SK-N-MC (cell line): ENCODE measurements at regions not wholly inside any gene's neighbourhood (a gene's known extent, or its start where the extent isn't known, plus 50 kb on each side); places are given as distances from the start of the nearest gene placed in this dataset.

Source experiments
- DNase-seq: peaks from one replicate; pipeline ENCODE4 v3.0.0-alpha.2; 2011; ENCODE audit warnings: low read depth, low spot score
- H3K27ac ChIP-seq: fragments of 200-600 bp; sonication (generic); 2 replicates; pipeline ENCODE4 v1.5.1; 2016; ENCODE audit warnings: mixed run types
- H3K36me3 ChIP-seq: fragments of 200-600 bp; sonication (generic); 2 replicates; pipeline ENCODE4 v1.6.1; 2017; ENCODE audit warnings: antibody characterized with exemption, low read length, mixed read lengths; ENCODE audit not compliant: insufficient read depth
- H3K4me3 ChIP-seq: fragments of 200-600 bp; sonication (generic); 2 replicates; pipeline ENCODE4 v1.5.1; 2016
- H3K9ac ChIP-seq: fragments of 200-600 bp; sonication (generic); 2 replicates; pipeline ENCODE4 v1.8.0; 2017; ENCODE audit warnings: mixed run types, mixed read lengths; ENCODE audit not compliant: insufficient read length
- H3K9me3 ChIP-seq: fragments of 200-600 bp; sonication (generic); 2 replicates; pipeline ENCODE4 v1.6.1; 2017; ENCODE audit warnings: low read depth, mild to moderate bottlenecking, antibody characterized with exemption, low read length, moderate library complexity, mixed read lengths
- EZH2 ChIP-seq: fragments of 200-600 bp; sonication (generic); IDR thresholded peaks from one replicate; pipeline ENCODE4 v1.6.1; 2017; ENCODE audit warnings: antibody characterized with exemption
- FOXP2 ChIP-seq: optimal IDR thresholded peaks from 2 replicates; pipeline ENCODE3; 2011; ENCODE audit warnings: mild to moderate bottlenecking, moderate library complexity; ENCODE audit not compliant: insufficient read depth; ENCODE audit errors: extremely low read length, control extremely low read depth
- POLR2AphosphoS5 ChIP-seq: IDR thresholded peaks from 2 replicates; pipeline ENCODE4 v1.6.1; 2012; ENCODE audit warnings: mild to moderate bottlenecking, low read depth, low read length, borderline replicate concordance

- no peak overlapping the region for H3K27ac ChIP-seq
- H3K4me3 ChIP-seq = no peak overlapping the region
- H3K36me3 ChIP-seq = no peaks in the 10 kb centered on the region
- H3K9me3 ChIP-seq = no peaks in the 10 kb centered on the region
- TF ChIP-seq EZH2 = no peak
- no peak for TF ChIP-seq FOXP2
- no peak for TF ChIP-seq POLR2AphosphoS5
- H3K9ac ChIP-seq = no peak overlapping the region
- no peak for DNase-seq
Measured at GRCh38 chr4:148717988-148718387, 275.8 kb upstream of the NR3C2 start.

GRCh38 chr4:148716431-148717052, 274.3 kb upstream of the NR3C2 start:
- Histone ChIP-seq H3K9me3 (no peaks in the 10 kb centered on the region), H3K27ac (no peak overlapping the region), H3K36me3 (no peaks in the 10 kb centered on the region), H3K9ac (no peak overlapping the region), H3K4me3 (no peak overlapping the region)
- TF ChIP-seq POLR2AphosphoS5 (no peak), EZH2 (no peak), FOXP2 (no peak)
- no peak for DNase-seq

- Histone ChIP-seq H3K27ac (no peak overlapping the region), H3K4me3 (no peak overlapping the region), H3K9me3 (no peaks in the 10 kb centered on the region), H3K36me3 (no peaks in the 10 kb centered on the region), H3K9ac (no peak overlapping the region)
- DNase-seq = no peak
- TF ChIP-seq FOXP2 = no peak
- TF ChIP-seq EZH2 = no peak
- TF ChIP-seq POLR2AphosphoS5 = no peak
Measured at GRCh38 chr4:148704291-148704690, 262.1 kb upstream of the NR3C2 start.

GRCh38 chr4:148694702-148695101, 252.5 kb upstream of the NR3C2 start:
- H3K9ac ChIP-seq = no peak overlapping the region
- TF ChIP-seq FOXP2 (no peak), EZH2 (no peak), POLR2AphosphoS5 (no peak)
- H3K36me3 ChIP-seq = no peaks in the 10 kb centered on the region
- H3K27ac ChIP-seq = no peak overlapping the region
- H3K9me3 ChIP-seq = no peaks in the 10 kb centered on the region
- H3K4me3 ChIP-seq = no peak overlapping the region
- DNase-seq = no peak

GRCh38 chr4:148693913-148694649, 251.9 kb upstream of the NR3C2 start:
- no peaks in the 10 kb centered on the region for H3K9me3 ChIP-seq
- TF ChIP-seq POLR2AphosphoS5 (no peak), EZH2 (no peak), FOXP2 (no peak)
- no peak overlapping the region for H3K9ac ChIP-seq
- no peak overlapping the region for H3K4me3 ChIP-seq
- H3K27ac ChIP-seq = no peak overlapping the region
- H3K36me3 ChIP-seq = no peaks in the 10 kb centered on the region
- DNase-seq = no peak

GRCh38 chr4:148692242-148692641, 250.0 kb upstream of the NR3C2 start:
- Histone ChIP-seq H3K4me3 (no peak overlapping the region), H3K9ac (no peak overlapping the region), H3K36me3 (no peaks in the 10 kb centered on the region), H3K27ac (no peak overlapping the region), H3K9me3 (no peaks in the 10 kb centered on the region)
- TF ChIP-seq EZH2 (no peak), POLR2AphosphoS5 (no peak), FOXP2 (no peak)
- no peak for DNase-seq

GRCh38 chr4:148686449-148686848, 244.2 kb upstream of the NR3C2 start:
- H3K36me3 ChIP-seq = no peaks in the 10 kb centered on the region
- H3K27ac ChIP-seq = no peak overlapping the region
- no peak for DNase-seq
- H3K9me3 ChIP-seq = no peaks in the 10 kb centered on the region
- TF ChIP-seq POLR2AphosphoS5 (no peak), EZH2 (no peak), FOXP2 (no peak)
- H3K4me3 ChIP-seq = no peak overlapping the region
- no peak overlapping the region for H3K9ac ChIP-seq

- Histone ChIP-seq H3K9me3 (no peaks in the 10 kb centered on the region), H3K36me3 (no peaks in the 10 kb centered on the region), H3K4me3 (no peak overlapping the region), H3K9ac (no peak overlapping the region), H3K27ac (no peak overlapping the region)
- no peak for DNase-seq
- TF ChIP-seq POLR2AphosphoS5 (no peak), EZH2 (no peak), FOXP2 (no peak)
Measured at GRCh38 chr4:148684638-148685037, 242.4 kb upstream of the NR3C2 start.

GRCh38 chr4:148680884-148681283, 238.7 kb upstream of the NR3C2 start:
- H3K36me3 ChIP-seq = no peaks in the 10 kb centered on the region
- H3K27ac ChIP-seq = no peak overlapping the region
- TF ChIP-seq EZH2 (no peak), FOXP2 (no peak), POLR2AphosphoS5 (no peak)
- no peak overlapping the region for H3K9ac ChIP-seq
- H3K9me3 ChIP-seq = no peaks in the 10 kb centered on the region
- no peak for DNase-seq
- no peak overlapping the region for H3K4me3 ChIP-seq
